Activated CD4-positive, alpha-beta T cell treated with anti-CD3 and anti-CD28 coated beads for 24 hours (primary cell): ENCODE measurements at regions not wholly inside any gene's neighbourhood (a gene's known extent, or its start where the extent isn't known, plus 50 kb on each side); places are given as distances from the start of the nearest gene placed in this dataset.

ENCODE experiments used
- DNase-seq, 2 donors: peaks; one replicate each; pipeline ENCODE4 v3.0.0-alpha.2; 2020; ENCODE audit warnings: low read depth in 2 of 2

DNA sequence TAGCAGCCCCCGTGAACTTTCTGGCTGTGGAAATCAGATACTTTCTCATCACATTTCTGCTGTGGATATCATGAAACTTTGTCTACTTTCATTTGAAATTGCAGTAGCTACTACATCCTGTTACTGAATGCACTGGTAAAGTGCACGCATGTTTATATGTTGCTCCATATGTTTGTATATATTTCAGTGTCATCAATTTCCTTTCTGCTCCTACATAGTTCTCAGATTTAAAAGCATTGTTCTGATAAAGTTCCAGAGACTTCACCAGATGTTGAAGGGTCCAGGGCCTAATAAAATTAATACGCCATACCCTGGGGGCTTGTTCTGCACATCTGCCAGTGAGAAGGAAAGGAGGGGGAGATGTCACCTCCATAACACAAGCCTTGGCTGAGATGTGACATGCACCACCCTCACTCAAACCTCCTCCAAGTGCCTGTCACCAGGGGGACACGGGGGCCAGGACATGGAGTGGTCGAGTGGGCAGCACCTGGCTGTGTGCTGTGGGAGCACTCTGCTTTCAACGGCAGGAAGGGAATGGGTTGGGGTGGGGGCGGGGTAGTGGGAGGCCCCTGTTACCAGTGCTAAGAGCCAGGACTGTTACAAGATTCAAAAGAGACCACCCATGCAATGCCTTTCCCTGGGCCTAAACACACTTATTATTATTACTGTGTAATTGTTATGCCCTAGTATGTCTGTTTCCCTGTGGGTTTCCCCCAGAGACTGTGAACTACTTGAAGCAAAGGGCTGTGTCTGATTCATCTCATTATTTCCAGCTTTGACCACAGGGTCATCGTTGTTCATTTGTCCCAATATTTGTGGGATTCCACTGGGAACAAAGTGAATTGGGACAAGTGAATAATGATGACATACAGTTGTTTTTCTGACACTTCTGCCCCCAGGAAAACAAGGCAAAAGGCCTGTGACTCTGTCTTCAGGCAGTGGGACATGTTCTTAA, 193.4 kb downstream of the FOXL1 start:
- no peak for DNase-seq

DNA sequence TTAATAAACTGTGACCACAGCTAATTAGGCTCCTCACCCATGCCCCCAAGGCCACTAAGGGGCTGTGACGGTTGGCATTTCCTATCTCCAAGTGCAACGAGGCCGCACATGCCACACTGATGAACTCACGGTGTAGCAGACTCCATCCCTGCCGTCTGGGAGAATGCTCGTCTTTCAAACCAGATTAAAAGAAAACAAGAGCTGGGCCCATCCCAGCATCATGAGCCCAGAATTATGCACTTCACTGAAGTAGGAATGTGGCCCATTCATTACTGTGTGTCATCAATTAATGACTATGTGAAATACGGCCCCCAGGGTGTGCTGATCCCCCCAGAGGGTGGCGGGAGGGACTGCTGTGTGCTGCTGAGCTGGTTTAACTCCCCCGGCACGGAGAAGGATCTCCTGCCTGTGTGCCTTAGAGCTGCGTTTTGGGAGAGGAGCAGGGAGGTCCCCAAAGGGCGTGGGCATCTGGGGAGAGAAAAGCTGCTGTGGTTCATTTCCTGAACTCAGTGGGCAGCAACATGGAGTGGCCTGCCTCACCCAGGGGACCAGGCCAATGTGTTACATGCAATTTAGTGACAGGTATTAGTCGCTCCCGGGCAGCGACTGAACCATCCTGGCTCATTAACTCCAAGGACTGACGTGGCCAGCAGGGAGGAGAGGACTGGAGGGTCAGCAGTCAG, 194.5 kb downstream of the FOXL1 start:
- DNase-seq, result no peak

DNA sequence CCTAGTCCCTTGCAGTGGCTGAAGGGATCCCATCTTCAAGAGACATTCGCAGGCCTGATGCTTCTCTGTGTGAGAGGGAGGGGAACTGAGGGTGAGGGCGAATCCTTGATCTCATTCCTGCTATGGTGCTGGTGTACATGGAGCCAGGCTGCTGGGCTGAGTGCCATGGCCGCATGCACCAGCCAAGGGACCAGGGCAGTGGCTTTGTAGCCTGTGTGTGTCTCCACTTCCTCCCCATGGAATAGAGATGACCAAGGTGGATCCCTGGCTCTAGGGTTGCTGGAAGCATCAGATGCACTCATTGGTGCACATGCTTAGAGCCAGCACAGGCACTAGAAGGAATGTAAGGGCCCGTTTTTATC, 195.0 kb downstream of the FOXL1 start:
- no peak for DNase-seq

DNA sequence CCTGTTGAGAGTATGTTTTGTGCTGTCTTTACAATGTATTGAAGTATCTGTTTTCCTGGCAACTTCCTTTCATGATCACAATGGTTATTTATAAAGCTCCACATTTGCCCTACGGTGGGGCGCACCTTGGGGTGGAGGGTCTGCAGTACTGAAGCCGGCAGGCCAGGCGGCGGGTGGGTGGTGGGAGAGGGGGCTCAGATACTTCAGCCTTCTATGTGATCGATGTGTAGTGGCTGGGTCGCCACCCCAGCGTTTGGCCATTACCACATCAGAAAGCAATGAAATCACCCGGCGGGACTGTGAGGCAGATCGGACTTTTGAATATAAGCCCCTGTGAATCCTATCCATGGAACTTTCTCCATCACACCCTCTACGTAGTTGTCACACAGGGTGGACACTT, 196.6 kb downstream of the FOXL1 start:
- DNase-seq, result no peak

DNA sequence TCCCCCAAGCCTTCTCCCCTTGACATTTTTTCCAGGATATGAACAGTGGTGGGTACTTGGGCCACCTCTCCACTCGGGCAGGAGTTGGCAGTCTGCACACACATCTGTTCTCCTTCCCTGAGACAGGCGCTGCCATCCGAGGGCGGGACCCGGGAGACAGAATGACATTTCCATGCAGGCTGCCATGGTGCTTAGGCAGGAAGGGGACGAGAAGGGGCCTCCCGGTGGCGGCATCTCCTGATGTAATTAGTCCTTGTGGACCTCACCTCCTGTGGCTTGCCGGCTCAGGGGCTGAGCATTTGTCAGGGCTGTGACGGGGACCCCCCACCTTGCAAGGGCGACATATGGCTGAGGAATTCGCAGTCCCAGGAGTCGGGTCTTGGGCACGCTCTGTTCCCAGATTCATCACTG, 197.2 kb downstream of the FOXL1 start:
- DNase-seq, result no peak

DNA sequence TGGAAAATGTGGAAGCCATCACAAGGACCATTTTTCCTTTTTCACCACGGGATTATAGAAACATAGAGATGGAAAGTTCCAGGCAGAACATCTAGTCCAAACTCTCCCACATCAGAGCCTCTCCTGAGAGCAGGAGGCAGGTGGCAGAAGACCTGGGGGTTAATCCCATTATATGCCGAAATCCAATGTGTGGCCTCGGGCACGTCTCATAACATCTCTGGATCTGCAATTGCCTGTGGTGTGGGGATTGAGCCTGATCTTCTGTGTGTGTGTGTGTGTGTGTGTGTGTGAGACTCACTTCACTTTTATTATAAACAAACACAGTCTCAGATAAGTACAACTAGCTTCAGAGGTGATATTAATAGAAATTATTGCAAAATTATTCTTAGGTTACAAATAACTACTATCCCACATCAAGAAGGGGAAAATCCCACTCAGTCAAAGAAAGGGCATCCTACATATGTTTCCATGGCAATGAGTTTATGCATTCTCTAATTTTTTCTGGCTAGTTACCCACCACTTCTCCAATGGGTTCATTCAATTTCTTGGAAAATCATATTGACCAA, 199.1 kb downstream of the FOXL1 start:
- no peak for DNase-seq

DNA sequence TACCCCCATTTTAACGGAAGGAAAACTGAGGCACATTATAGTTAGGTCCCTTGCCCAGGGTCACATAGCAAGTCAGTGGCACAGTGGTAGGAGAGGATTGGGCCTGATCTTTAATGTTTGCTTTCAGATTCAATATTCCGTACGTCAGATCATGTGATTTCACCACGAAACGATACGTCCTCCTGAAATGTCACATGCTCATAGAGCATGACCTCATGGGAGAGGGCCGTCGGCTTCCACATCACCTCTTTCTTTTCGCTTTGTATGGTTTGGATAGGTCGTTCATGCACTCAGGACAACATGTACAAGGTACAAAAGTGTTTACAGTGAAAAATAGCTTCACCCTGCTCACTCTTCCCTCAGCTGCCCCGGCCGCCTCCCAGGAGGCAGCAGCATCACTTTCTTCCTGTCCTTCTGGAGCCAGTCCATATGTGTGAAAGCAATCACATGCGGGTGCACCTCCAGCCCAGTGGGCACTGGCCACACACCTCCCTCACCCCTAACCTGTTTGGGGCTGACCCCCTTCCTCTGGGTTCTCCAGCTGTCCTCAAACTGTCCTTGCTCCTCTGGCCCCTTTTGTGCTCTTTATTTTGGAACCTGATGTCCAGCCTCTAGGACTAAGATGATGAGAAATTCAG, 199.9 kb downstream of the FOXL1 start:
- DNase-seq, result no peak

DNA sequence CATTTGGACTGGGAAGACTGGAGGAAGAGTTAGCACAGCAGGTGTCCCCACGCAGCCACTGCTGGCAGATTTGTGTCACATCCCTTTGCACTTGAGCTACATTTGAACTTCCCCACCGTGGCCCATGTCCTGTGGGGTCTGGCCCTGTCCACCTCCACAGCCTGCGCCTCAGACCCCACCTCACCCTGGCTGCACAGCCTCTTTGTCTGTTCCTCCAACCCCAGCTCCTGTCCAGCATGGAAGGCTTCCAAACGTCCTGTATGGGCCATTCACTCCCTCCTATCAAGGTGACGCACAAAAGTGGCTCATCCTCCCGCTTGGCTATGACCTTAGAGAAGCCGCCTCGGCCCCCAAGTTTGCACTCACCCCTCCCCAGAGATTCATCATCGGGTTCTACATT, 200.6 kb downstream of the FOXL1 start:
- no peak for DNase-seq

DNA sequence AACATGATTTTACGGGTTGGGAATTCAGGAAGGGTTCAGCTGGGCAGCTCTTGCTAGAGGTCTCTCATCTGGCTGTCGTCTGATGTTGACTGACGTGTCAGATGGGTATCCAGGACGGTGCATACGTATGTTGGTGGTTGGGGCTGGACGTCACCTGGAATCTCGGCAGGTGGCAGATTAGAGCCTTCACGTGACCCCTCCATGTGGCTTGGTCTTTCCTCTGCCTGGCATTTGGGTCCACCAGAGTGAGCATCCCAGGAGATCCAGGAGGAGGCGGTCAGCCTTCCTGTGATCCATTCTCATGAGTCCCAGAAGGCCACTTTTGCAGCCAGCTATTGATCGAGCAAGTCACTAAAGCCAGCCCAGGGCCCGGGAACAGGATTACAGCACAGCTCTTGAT, 202.7 kb downstream of the FOXL1 start:
- no peak for DNase-seq

DNA sequence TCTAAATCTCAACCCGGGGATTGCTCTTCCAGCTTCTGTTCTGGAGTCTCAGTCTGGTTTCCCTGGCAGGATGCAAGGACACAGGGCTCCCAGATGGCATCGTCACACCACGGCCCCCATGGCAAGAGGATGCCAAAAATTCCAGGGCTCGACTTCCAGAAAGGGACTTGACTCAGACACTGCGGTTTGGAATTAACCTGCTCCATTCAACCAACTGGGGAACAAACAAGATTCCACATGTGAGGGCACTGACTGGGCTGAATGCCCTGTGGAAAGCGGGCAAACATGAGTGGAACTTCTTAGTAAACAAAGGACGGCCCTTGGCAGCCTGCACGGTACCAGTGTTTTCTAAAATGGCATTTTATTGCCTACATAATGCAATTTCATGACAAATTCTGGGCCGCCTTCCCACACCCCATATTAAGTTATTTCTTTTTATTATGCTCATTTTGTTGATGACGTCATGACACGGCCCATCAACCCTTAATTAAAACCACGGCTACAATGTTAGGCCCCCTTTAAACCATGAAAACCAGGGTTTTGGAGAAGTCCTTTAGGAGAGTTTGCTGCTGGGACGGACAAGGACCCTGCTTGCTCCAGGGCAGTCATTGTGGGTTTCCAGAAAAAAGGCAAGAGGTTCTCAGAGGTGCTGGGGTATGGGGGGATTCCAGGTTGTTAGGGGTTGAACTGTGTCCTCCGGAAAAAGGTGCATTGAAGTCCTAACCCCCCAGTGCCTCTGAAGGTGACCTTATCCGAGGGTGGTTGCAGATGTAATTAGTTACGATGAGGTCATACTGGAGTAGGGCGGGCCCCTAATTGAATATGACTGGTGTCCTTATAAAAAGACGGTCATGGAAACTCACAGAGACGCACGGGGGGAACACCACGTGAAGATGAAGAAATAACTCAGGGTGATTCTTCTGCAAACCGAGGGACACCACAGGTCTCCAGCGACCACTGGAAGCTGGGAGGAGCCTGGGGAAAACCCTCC, 205.6 kb downstream of the FOXL1 start:
- DNase-seq, result no peak

DNA sequence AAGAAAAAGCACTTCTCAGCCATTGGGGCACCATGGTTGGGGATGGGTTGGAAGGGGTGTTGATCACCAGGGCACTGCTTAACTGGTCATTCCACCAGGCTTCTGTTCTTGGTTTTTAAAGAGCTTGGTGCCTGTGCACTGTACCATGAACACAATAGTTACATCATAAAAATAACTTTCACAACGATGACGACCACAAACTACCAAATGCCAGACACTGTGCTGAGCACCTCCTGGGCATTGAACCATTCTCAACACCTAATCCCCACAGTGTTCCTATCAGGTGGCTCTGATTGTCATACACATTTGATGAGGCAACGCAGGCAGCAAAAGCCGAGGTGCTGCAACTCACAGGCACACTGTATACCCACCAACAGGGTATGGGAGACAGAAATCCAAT, 208.0 kb downstream of the FOXL1 start:
- DNase-seq, result no peak

DNA sequence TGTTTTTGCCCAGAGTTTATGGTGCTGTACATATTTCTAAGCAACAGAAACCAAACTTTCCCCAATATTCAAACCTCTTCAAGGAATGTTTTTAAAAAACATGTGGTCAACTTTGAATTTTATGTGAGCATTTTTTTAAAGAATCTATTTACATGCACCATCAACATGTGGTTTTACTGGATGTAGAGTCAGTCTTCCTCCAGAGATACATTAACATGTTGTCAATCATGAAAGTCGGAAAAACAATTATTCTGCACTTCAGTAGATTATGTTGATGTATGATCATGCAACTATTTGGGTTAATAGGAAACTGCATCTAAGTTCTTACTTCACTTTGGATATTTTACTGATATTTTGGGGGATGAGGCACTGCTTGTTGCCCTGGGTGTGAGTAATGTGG, 208.6 kb downstream of the FOXL1 start:
- DNase-seq, result no peak

DNA sequence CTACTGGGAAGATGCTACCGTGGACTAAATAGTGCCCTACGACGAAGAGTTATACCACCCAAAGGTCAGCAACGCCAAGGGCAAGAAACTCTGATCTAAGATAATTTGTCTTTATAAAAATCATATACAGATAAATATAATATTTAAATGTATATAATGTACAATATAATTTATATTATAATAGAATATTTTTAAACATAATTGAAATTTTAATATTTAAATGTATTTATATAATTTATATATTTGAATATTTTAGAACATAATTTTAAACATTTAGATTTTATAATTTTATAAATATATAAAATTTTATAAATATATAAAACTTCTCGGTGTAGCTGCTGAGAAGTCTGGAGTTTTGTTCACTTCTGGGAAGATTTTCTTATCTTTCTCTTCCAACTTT, 209.2 kb downstream of the FOXL1 start:
- no peak for DNase-seq

DNA sequence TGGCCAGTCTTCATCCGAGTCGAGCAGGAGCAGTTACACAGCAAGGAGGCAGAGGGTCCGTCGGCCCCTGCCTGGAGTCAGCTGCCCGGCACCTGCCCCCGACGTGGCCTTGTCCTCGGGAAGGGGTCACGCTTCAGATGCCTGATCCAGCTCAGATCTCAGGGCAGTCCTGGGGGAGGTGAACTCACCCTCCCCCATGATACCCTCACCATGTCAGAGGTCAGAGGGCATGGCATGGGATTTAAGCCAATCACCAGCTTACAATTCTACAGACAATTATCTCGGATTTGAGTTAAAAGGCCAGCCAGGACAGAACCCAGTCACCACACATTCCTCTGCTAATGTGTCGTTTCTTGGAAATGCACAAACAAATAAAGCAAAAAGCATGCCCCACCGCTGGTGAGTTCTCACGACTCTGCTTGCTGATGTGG, 211.3 kb downstream of the FOXL1 start:
- no peak for DNase-seq

DNA sequence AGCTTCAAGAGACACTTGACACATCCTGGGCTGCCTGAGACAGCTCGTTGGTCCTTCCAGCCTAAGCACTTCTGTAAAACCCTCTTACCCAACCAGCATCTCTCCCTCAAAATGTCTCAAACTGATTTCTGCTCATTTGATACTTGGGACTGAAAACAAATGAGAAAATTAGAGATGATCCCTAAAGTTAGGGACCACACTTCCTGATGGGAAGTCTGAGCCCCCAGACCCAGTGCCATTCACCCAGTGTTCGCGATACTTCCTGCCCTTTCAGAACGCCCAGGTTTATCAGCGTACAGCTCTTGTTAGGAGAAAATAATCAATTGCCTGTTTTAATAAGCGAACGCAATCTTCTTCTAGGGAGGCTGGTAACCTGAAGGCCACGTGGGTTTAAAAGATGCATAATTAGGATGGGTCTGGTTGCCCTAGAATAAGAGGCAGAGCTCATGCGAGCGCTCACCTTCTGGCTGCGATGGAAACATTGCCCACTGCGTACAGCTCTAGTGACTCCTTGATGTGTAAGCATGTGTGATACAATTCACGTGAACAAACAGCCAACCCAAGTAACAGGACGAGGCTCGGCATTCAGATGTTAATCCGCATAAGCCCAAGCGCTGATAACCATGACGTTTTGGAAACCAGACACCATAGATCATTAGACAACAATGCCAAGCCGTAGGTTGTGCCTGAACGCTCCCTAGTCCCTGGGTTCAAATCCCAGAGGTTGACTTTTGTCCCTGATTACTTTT, 213.1 kb downstream of the FOXL1 start:
- no peak for DNase-seq

DNA sequence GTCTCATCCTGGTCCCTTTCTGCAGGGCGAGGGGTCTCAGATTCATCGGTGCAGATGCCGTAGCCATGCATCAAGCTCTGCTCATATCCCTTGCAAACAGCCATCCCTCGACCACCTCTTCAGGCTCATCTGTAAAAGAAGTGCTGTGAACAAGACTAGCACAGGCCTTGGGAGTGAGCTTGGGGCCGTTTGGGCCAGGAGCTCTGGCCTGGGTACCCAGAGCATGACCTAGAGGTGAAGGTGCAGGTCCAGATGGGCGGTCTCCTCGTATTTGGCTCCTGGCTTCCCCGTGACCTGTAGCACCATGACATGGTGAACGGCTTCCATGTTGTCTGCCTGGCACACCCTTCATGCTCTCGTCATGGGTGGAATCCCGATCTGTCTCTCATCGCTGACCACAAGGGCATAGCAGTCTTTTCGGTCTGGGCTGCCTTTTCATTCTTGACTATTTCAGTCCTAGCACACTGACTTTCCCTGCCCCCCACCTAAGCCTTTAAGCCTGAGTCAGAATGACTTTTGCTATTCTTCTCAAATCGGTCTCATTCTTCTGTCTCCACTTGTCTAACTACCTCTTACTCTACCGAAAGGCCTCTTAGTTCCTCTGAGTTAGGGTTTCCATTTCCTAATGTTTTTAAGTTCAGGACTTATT, 216.0 kb downstream of the FOXL1 start:
- DNase-seq, result no peak

DNA sequence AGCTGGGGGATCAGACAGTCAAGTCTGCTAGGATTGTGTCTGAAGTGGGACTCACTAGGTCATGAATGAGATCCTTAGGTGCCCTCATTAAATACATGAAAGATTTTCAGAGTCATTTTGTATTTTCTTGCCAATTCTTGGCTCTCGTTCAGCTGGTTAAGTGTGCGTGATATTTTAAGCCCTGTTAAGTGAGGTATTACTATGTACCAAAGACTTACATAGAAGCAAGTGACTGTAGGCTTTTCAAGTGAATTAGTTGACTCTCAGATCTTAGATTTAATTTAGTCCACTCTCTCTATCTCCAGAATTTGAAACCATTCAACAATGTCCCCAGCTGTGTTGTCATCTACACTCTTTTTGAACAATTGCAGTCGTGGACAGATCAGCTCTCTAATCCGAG, 219.4 kb downstream of the FOXL1 start:
- no peak for DNase-seq

DNA sequence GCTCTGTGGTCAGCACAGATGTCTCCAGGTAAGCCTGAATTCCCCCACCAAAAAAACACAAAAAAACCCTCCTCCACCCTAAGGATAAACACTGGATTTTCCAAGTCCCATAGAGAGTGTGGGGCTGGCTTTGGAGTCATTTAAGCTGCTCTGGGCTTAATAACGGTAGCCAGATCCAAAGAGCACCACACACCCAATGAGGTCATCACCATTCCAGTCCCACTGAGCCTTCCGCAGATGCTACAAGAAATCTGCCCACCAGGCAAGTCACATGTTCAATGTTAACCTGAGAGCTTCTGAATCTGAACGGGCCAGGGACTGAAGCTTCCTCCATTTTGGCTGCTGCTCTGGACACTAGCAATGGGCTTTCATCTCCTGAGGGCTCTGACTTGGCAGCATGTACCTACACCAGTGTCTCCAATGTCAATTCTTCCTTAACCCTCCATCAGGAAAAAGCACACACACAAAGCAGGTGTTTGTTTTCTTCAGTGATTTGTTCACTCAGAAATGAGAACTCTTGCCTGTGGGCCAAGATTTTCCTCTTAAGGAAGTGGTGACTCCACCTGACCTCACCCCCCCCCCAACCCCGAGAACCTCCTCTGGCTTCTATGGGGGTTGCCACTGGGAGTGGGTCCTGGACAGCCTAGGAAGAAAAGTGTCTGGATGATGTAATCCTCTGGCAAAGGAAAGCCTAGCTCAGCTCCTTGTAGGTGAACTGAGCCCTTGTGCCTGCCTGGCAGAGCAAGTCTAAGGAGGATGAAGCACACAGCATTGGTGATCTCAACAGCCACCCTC, 220.1 kb downstream of the FOXL1 start:
- DNase-seq, result no peak

DNA sequence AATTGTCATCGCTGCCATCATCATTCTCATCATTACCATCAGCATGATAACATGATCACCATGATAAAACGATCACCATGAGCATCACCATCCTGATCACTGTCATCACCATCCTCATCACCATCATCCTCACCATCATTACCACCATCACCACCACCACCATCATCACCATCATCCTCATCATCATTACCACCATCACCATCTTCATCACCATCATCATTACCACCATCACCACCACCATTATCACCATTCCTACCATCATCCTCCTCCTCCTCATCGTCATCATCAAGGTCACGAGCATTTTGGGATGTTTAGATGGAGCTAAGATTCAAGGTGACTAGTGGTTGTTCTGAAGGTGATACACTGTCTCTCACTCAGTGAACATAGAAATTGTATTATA, 221.0 kb downstream of the FOXL1 start:
- DNase-seq, result no peak
